22Rv1 (cell line): ENCODE measurements at regions not wholly inside any gene's neighbourhood (a gene's known extent, or its start where the extent isn't known, plus 50 kb on each side); places are given as distances from the start of the nearest gene placed in this dataset.

Experiments used
- H3K27ac ChIP-seq: fragments of 450-650 bp; 2 replicates; pipeline ENCODE4 v1.5.1; 2017
- ZFX ChIP-seq: fragments of 450-650 bp; IDR thresholded peaks from 2 replicates; pipeline ENCODE4 v1.6.1; 2017; ENCODE audit warnings: antibody characterized with exemption, borderline replicate concordance
- TF ChIP-seq, protein P1 (sequence below): fragments of 450-650 bp; IDR thresholded peaks from 2 replicates; pipeline ENCODE4 v1.5.1; 2017; ENCODE audit warnings: mild to moderate bottlenecking

DNA sequence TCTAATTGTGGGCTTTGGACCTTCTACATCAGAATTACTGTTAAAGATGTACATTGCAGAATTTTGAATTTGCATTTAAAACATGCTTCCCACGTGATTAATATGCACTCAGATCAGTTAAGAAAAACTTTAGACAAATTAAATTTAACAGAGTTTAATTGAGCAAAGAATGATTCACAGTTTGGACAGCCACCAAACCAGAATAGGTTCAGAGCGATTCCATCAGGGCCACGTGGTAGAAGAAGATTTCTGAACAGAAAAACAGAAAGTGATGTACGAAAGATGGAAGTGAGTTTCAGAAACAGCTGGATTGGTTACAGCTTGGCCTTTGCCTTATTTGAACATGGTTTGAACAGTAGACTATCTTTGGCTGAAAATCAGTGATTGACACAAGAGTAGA lies 704.2 kb upstream of the MAP3K7 start:
- H3K27ac ChIP-seq, result no peak overlapping the region
- TF ChIP-seq ZFX, result no peak
- TF ChIP-seq, protein P1, sequence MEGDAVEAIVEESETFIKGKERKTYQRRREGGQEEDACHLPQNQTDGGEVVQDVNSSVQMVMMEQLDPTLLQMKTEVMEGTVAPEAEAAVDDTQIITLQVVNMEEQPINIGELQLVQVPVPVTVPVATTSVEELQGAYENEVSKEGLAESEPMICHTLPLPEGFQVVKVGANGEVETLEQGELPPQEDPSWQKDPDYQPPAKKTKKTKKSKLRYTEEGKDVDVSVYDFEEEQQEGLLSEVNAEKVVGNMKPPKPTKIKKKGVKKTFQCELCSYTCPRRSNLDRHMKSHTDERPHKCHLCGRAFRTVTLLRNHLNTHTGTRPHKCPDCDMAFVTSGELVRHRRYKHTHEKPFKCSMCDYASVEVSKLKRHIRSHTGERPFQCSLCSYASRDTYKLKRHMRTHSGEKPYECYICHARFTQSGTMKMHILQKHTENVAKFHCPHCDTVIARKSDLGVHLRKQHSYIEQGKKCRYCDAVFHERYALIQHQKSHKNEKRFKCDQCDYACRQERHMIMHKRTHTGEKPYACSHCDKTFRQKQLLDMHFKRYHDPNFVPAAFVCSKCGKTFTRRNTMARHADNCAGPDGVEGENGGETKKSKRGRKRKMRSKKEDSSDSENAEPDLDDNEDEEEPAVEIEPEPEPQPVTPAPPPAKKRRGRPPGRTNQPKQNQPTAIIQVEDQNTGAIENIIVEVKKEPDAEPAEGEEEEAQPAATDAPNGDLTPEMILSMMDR, result no peak

DNA sequence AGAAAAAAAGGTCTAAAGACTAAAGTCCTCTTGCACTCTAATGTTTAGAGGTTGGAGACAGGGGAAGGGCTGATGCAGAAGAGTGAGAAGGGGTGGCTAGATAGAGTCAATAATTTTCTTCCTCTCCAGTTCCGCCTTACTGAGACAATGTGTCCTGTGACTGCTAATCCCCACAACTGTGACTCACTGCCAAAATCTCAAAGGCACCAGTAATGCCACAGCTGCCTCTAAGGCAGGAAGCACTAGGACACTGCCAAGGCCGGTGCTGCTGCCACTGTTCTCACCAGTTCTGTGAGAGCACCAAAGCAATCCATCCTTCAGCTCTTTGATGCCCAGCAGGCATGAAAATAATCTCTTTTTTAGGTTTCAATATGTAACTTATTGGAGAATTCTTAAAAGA lies 701.9 kb upstream of the MAP3K7 start:
- TF ChIP-seq ZFX, result no peak
- TF ChIP-seq, protein P1, result no peak
- no peak overlapping the region for H3K27ac ChIP-seq

DNA sequence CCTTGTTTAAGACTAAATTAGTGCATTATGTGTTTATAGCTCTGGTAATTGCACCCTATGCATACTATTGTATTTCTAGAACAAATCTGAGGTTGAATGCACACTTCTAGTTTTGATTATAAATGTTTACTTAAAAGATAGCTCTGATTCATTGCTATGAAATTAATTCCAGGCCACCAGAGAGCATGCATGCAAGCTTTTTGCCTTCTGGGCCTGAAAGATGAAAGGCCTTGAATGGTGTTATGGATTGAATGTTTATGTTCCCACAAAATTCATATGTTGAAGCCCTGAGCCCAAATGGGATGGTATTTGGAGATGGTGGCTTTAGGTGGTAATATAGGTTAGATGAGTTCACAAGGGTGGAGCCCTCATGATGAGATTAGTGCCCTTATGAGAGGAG lies 695.0 kb upstream of the MAP3K7 start:
- no peak overlapping the region for H3K27ac ChIP-seq
- no peak for TF ChIP-seq ZFX
- TF ChIP-seq, protein P1, result no peak

DNA sequence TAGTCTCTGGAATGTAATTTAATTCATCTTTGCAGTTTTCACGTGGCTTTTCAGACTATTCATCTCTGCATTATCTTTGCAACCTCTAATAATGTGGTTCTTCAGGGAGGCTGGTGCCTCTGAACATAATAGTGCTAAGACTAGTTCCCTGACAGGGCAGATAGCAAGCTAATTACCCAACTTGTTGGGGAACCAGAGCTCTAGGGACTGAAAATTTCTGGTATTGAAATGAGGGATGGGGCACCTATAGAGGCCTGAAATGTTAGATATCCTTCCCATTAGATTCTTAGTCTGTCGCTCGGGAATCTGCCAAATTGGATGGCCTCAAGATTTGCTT lies 693.6 kb upstream of the MAP3K7 start:
- TF ChIP-seq ZFX, result no peak
- TF ChIP-seq, protein P1, result no peak
- no peak overlapping the region for H3K27ac ChIP-seq

DNA sequence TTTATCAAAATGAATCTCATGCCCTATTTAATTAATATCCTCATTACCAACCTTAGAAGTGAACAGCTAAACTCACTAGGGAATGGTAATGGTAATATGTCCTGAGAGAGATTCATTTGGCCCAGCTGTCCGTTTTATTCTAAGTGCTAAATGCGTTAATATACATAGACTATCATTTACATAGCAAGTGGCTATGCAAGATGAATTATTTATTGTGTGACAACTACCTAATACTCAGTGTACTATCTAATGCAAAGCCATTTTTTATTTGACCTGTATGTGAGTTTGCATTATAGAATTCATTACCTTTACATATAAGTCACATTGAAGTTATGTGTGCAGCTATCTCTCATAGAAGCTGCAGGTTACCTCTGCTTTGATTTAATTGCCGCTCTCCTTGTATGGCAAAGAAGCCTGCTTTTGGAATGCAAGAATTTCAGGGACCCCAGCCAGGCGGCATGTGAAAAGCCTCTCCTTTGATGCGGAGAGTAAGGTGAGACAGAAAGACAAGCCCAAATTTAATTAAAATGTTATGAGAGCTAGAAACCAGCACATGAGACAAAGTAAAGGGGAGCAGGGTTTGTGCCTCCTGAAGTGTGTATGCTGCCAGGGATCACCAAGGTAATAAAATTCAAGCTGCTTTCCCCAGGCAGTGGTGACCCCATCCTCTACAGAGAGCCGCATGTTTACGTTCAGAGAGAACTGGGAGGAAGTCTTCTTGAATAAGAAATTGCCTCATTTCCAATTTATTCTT lies 693.0 kb upstream of the MAP3K7 start:
- TF ChIP-seq ZFX, result no peak
- TF ChIP-seq, protein P1, result no peak
- H3K27ac ChIP-seq, result no peak overlapping the region

DNA sequence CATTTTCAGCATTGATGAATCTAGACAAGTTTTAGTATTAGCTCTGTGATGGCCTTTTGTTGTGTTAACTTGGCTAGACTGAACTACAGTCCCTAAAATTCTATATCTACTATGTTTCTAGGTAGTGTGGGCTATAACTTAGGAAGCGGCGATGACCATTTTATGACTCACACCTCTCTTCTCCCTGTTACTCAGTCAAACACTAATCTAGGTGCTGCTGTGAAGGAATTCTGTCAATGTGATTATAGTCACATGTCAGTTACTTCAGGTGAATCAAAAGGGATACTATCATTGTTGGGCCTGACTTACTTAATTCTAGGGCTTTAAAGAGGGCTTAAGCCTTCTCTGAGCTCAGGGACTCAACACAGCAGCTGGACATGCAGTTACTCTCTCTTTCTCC lies 691.5 kb upstream of the MAP3K7 start:
- TF ChIP-seq ZFX, result no peak
- TF ChIP-seq, protein P1, result no peak
- no peak overlapping the region for H3K27ac ChIP-seq

DNA sequence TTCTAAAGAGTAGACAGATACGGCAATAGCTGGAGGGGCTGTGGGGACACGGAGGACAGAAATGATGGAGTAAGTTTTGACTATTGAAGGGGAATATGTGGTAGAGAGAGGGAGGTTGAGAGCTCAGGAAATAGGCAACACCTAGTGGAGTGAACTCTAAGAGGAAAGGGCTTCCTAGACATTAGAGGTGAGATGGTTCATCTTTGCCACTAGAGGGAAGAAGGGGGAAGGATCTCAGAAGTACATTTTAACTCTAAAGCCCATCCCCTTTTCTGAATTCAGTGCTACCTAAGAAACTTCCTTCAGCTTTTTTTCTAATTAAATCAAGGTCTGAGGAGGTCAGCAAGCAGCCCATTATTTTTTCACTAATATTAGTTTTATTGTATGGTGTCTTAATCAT lies 689.4 kb upstream of the MAP3K7 start:
- H3K27ac ChIP-seq, result no peak overlapping the region
- TF ChIP-seq, protein P1, result peak; percentile 57
- no peak for TF ChIP-seq ZFX
